SU-DHL-6 (cell line): ENCODE measurements at regions not wholly inside any gene's neighbourhood (a gene's known extent, or its start where the extent isn't known, plus 50 kb on each side); places are given as distances from the start of the nearest gene placed in this dataset.

Experiments
- CTCF ChIP-seq: fragments of 200-600 bp; sonication (generic); IDR thresholded peaks from one replicate; pipeline ENCODE4 v1.5.1; 2017; ENCODE audit warnings: antibody characterized with exemption, mild to moderate bottlenecking, low read length, moderate library complexity; ENCODE audit not compliant: insufficient read depth, poor library complexity, severe bottlenecking
- EZH2phosphoT487 ChIP-seq: fragments of 200-600 bp; sonication (generic), shearing (Covaris generic); conservative IDR thresholded peaks from 2 replicates; pipeline ENCODE4 v1.6.1; 2018; ENCODE audit warnings: mild to moderate bottlenecking, antibody characterized with exemption, low read length, moderate library complexity, mixed read lengths

GRCh38 chr18:61261870-61262269 lies 71.4 kb upstream of the CDH20 start:
- TF ChIP-seq CTCF, result no peak
- TF ChIP-seq EZH2phosphoT487, result no peak
